Osteoblast (primary cell): ENCODE measurements at regions not wholly inside any gene's neighbourhood (a gene's known extent, or its start where the extent isn't known, plus 50 kb on each side); places are given as distances from the start of the nearest gene placed in this dataset.

Experiments
- DNase-seq: peaks from one replicate; pipeline ENCODE4 v3.0.0; 2011; ENCODE audit warnings: low spot score, mixed read lengths; ENCODE audit not compliant: insufficient read length; ENCODE audit errors: missing footprints
- H2AFZ ChIP-seq: 2 replicates; pipeline ENCODE4 v1.6.0; 2011; ENCODE audit warnings: mild to moderate bottlenecking, low read length
- H3K27ac ChIP-seq: 2 replicates; pipeline ENCODE4 v1.5.1; 2011; ENCODE audit warnings: mild to moderate bottlenecking, low read depth, low read length, moderate library complexity
- H3K27me3 ChIP-seq: 2 replicates; pipeline ENCODE4 v1.6.0; 2012; ENCODE audit warnings: mild to moderate bottlenecking, control low read depth, inconsistent platforms, low read length, moderate library complexity; ENCODE audit not compliant: insufficient read depth
- H3K36me3 ChIP-seq: 2 replicates; pipeline ENCODE4 v1.5.1; 2011; ENCODE audit warnings: mild to moderate bottlenecking, low read length, control low read depth, moderate library complexity; ENCODE audit not compliant: insufficient read depth
- H3K4me1 ChIP-seq: 2 replicates; pipeline ENCODE4 v1.5.1; 2011; ENCODE audit warnings: mild to moderate bottlenecking, low read length, control low read depth, moderate library complexity; ENCODE audit not compliant: insufficient read depth
- H3K4me2 ChIP-seq: 2 replicates; pipeline ENCODE4 v1.6.0; 2011; ENCODE audit warnings: mild to moderate bottlenecking, low read length; ENCODE audit not compliant: insufficient read depth
- H3K4me3 ChIP-seq: fragments of 200-600 bp; sonication (generic); 3 replicates; pipeline ENCODE4 v1.5.1; 2012; ENCODE audit warnings: mild to moderate bottlenecking, low read length, inconsistent platforms; ENCODE audit not compliant: insufficient read depth
- H3K79me2 ChIP-seq: 2 replicates; pipeline ENCODE4 v1.6.0; 2012; ENCODE audit warnings: mild to moderate bottlenecking, low read length, control low read depth, inconsistent platforms; ENCODE audit not compliant: insufficient read depth
- H3K9me3 ChIP-seq: 2 replicates; pipeline ENCODE4 v1.5.1; 2011; ENCODE audit warnings: low read depth, low read length, control low read depth
- H4K20me1 ChIP-seq: 2 replicates; pipeline ENCODE4 v1.6.0; 2012; ENCODE audit warnings: mild to moderate bottlenecking, low read length, control low read depth; ENCODE audit not compliant: insufficient read depth
- TF ChIP-seq, protein P1 (sequence below): IDR thresholded peaks from 2 replicates; pipeline ENCODE4 v1.5.1; 2011; ENCODE audit warnings: mild to moderate bottlenecking, low read depth, low read length, moderate library complexity; ENCODE audit errors: extremely low read depth

GRCh38 chr11:15505155-15505554, 390.4 kb downstream of the INSC start:
- TF ChIP-seq, protein P1, sequence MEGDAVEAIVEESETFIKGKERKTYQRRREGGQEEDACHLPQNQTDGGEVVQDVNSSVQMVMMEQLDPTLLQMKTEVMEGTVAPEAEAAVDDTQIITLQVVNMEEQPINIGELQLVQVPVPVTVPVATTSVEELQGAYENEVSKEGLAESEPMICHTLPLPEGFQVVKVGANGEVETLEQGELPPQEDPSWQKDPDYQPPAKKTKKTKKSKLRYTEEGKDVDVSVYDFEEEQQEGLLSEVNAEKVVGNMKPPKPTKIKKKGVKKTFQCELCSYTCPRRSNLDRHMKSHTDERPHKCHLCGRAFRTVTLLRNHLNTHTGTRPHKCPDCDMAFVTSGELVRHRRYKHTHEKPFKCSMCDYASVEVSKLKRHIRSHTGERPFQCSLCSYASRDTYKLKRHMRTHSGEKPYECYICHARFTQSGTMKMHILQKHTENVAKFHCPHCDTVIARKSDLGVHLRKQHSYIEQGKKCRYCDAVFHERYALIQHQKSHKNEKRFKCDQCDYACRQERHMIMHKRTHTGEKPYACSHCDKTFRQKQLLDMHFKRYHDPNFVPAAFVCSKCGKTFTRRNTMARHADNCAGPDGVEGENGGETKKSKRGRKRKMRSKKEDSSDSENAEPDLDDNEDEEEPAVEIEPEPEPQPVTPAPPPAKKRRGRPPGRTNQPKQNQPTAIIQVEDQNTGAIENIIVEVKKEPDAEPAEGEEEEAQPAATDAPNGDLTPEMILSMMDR = no peak
- Histone ChIP-seq H3K4me2 (no peak overlapping the region), H3K4me1 (no peaks in the 10 kb centered on the region), H3K9me3 (no peaks in the 10 kb centered on the region), H2AFZ (no peak overlapping the region), H3K27ac (no peak overlapping the region), H3K36me3 (no peaks in the 10 kb centered on the region), H3K79me2 (no peaks in the 10 kb centered on the region), H3K27me3 (no peaks in the 10 kb centered on the region), H3K4me3 (no peak overlapping the region), H4K20me1 (no peaks in the 10 kb centered on the region)
- peak; percentile 60 for DNase-seq

GRCh38 chr11:15507592-15507991, 392.9 kb downstream of the INSC start:
- peak overlapping the region; percentile 15 for H2AFZ ChIP-seq
- DNase-seq = no peak
- no peaks in the 10 kb centered on the region for H3K36me3 ChIP-seq
- no peak overlapping the region for H3K27ac ChIP-seq
- no peaks in the 10 kb centered on the region for H3K79me2 ChIP-seq
- H4K20me1 ChIP-seq = no peaks in the 10 kb centered on the region
- H3K27me3 ChIP-seq = no peaks in the 10 kb centered on the region
- no peaks in the 10 kb centered on the region for H3K9me3 ChIP-seq
- TF ChIP-seq, protein P1 = no peak
- H3K4me2 ChIP-seq = peak overlapping the region; percentile 66
- H3K4me1 ChIP-seq = no peaks in the 10 kb centered on the region
- peak overlapping the region; percentile 49 for H3K4me3 ChIP-seq

- Histone ChIP-seq H3K4me1 (no peaks in the 10 kb centered on the region), H3K27me3 (no peaks in the 10 kb centered on the region), H3K79me2 (no peaks in the 10 kb centered on the region), H3K4me3 (no peak overlapping the region), H2AFZ (no peak overlapping the region), H3K4me2 (no peak overlapping the region), H3K36me3 (no peaks in the 10 kb centered on the region), H3K27ac (no peak overlapping the region), H3K9me3 (no peaks in the 10 kb centered on the region), H4K20me1 (no peaks in the 10 kb centered on the region)
- DNase-seq = no peak
- TF ChIP-seq, protein P1 = no peak
Measured at GRCh38 chr11:15509082-15509481, 394.4 kb downstream of the INSC start.

DNA sequence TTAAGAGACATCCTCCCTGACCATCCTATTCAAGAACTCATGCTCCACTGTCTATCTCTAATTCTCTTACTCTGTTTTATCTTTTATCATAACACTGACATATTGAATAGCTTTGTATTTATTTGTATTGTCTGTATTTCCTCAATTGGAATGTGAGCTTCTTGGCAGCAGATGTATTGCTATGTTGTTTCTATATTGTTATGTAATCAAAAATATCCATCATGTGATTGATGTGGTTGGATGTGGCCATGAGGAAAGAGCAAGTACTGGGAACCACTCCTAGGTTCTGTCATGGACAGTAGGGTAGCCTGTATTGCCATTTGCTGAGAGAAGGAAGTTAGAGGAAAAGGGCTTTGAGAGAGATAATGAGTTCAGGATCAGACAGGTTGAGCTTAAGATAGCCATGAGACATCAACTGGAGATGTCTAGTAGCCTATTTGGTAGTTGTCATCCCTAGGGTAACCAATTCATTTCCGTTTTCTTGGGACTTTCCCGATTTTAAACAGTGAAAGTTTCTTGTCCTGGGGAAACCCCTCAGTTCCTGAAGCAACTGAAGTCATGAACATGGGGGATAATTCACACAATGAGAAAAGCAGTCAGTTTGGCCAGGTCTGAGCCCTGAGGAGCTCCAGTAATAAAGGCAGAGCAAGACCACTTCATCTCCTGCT, 404.5 kb downstream of the INSC start:
- no peak overlapping the region for H3K4me3 ChIP-seq
- no peak overlapping the region for H3K4me2 ChIP-seq
- no peaks in the 10 kb centered on the region for H3K9me3 ChIP-seq
- no peaks in the 10 kb centered on the region for H3K36me3 ChIP-seq
- TF ChIP-seq, protein P1 = no peak
- H2AFZ ChIP-seq = no peak overlapping the region
- H3K27ac ChIP-seq = no peak overlapping the region
- H3K27me3 ChIP-seq = no peaks in the 10 kb centered on the region
- H3K79me2 ChIP-seq = no peaks in the 10 kb centered on the region
- H4K20me1 ChIP-seq = no peaks in the 10 kb centered on the region
- H3K4me1 ChIP-seq = no peaks in the 10 kb centered on the region
- DNase-seq = no peak
